CD4-positive, alpha-beta T cell treated with Interferon alpha-2 for 1 hour (primary cell): ENCODE measurements at regions not wholly inside any gene's neighbourhood (a gene's known extent, or its start where the extent isn't known, plus 50 kb on each side); places are given as distances from the start of the nearest gene placed in this dataset.

Source experiments
- DNase-seq, 2 donors: peaks; one replicate each; pipeline ENCODE4 v3.0.0-alpha.2; 2020 to 2022

- DNase-seq, result no peak
These were observed 141.7 kb upstream of the ANKFN1 start for GRCh38 chr17:56011406-56012131.

- DNase-seq, result no peak
These were observed 135.1 kb upstream of the ANKFN1 start for GRCh38 chr17:56018211-56018610.

- no peak for DNase-seq
These were observed 132.9 kb upstream of the ANKFN1 start for GRCh38 chr17:56020369-56020768.

- no peak for DNase-seq
These were observed 131.5 kb upstream of the ANKFN1 start for GRCh38 chr17:56021681-56022190.

- no peak for DNase-seq
These were observed 129.4 kb upstream of the ANKFN1 start for GRCh38 chr17:56023851-56024250.

GRCh38 chr17:56026915-56027314 lies 126.4 kb upstream of the ANKFN1 start:
- DNase-seq, result no peak

- no peak for DNase-seq
These were observed 124.4 kb upstream of the ANKFN1 start for GRCh38 chr17:56028837-56029236.

GRCh38 chr17:56030009-56030624 lies 123.2 kb upstream of the ANKFN1 start:
- DNase-seq, result no peak

- DNase-seq, result no peak
These were observed 121.6 kb upstream of the ANKFN1 start for GRCh38 chr17:56031636-56032035.

- no peak for DNase-seq
These were observed 119.1 kb upstream of the ANKFN1 start for GRCh38 chr17:56034197-56034635.

GRCh38 chr17:56038131-56038530 lies 115.1 kb upstream of the ANKFN1 start:
- DNase-seq, result no peak

- no peak for DNase-seq
These were observed 107.4 kb upstream of the ANKFN1 start for GRCh38 chr17:56045872-56046271.

- DNase-seq, result no peak
These were observed 105.9 kb upstream of the ANKFN1 start for GRCh38 chr17:56047331-56047730.

GRCh38 chr17:56057869-56058268 lies 95.4 kb upstream of the ANKFN1 start:
- DNase-seq, result no peak

- DNase-seq, result no peak
These were observed 88.8 kb upstream of the ANKFN1 start for GRCh38 chr17:56064506-56064905.

GRCh38 chr17:56074361-56074890 lies 78.8 kb upstream of the ANKFN1 start:
- DNase-seq, result no peak

- no peak for DNase-seq
These were observed 76.3 kb upstream of the ANKFN1 start for GRCh38 chr17:56076980-56077379.

GRCh38 chr17:56083475-56083874 lies 69.8 kb upstream of the ANKFN1 start:
- DNase-seq, result no peak

GRCh38 chr17:56085576-56086267 lies 67.6 kb upstream of the ANKFN1 start:
- DNase-seq, result no peak

GRCh38 chr17:56087199-56087598 lies 66.1 kb upstream of the ANKFN1 start:
- DNase-seq, result no peak

- no peak for DNase-seq
These were observed 57.1 kb upstream of the ANKFN1 start for GRCh38 chr17:56096026-56096810.

- no peak for DNase-seq
These were observed 54.5 kb upstream of the ANKFN1 start for GRCh38 chr17:56098746-56099145.

GRCh38 chr17:56099649-56100048 lies 53.6 kb upstream of the ANKFN1 start:
- no peak for DNase-seq
